ENCODE measurements at regions not wholly inside any gene's neighbourhood (a gene's known extent, or its start where the extent isn't known, plus 50 kb on each side); places are given as distances from the start of the nearest gene placed in this dataset.

DNA sequence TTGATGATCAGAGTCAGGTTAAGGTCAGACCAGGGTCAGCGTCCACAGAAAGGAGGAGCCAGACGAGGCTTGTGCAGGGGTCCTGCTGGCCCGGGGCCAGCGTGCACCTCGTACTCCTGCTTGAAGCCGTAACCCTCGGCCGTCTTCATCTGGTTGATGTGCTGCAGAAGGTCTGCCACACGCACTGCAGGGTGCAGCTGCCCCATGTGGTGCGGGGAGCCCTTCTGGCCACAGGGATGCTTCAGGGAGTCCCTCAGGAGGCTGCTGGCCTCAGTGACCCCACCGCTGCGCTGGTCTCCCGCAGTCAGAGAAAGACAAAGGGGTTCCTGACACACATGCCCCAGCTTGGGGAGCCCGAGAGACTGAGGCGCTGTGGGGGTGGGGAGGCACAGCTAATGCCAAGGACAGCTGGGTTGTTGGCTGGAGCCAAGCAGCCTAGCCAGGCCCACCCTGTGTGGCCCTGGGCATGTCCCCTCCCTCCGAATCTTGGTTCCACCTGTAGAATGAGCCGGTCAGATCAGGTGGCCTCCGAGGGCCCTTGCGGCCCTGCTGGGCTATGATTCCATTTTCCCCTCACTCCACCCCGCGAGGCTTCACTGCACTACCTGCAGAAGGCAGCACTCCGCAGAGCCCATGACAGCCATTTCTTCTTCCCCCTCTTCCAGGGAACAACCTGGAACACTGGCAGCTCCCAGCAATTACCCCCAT is 251.9 kb downstream of the PTPRU start:
- no peak overlapping the region for H3K4me3 Mint-ChIP-seq
- H3K27ac Mint-ChIP-seq, result no peak overlapping the region
- no peak for TF ChIP-seq CTCF (IDR thresholded peaks at IDR 0.05; ENCODE audit: unreplicated experiment in 3 of 3)
- H3K9me3 Mint-ChIP-seq, result no peaks in the 10 kb centered on the region
- peaks cover 13% of the 10 kb centered on the region for H3K4me1 Mint-ChIP-seq
- no peaks in the 10 kb centered on the region for H3K36me3 Mint-ChIP-seq (ENCODE audit: low read depth)
- H3K27me3 Mint-ChIP-seq (ENCODE audit: low read depth), result peaks cover 18% of the 10 kb centered on the region

GRCh38 chr1:29487291-29487690 is 251.0 kb downstream of the PTPRU start:
- no peak overlapping the region for H3K4me3 Mint-ChIP-seq

DNA sequence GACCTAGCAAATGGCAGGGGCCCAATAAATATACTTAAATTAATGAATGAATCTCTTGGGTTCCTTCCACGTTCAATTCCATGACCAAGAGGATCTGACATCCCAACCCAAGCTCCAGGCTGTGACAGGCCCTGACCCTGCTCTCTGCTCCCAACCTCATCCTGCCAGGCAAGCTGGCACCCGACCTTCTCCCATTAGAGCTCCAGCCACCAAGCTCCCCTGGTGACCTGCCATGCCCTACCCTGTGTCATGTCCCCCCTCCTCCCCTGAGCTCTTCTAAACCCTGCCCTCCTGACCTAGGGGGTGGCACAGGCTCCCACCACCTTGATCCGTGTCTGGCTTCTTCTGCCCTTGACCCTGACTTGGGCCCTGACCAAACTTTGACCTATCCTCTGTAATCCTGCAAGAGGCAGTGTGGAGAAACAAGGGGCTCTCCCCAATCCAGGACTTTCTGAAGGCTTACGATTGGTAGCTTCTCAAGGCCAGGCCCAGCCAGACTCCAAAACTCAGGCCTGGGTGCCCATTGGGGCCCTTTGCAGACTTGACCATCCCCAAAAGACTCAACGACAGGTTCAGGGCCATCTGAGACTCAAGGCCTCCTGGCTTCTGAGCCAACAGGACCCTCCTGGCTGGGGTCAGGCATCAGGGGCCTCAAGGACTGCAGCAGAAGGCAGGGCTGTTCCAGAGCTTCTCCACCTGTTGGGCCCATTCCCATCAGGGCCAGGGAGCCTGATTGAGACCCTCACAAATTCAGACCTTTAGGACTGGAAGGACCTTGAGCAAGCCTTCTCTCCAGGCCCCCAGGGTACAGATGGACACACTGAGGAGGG is 249.0 kb downstream of the PTPRU start:
- Mint-ChIP-seq H3K36me3 (ENCODE audit: low read depth) (no peaks in the 10 kb centered on the region), H3K9me3 (peaks cover 3% of the 10 kb centered on the region), H3K27me3 (ENCODE audit: low read depth) (peaks cover 14% of the 10 kb centered on the region), H3K27ac (no peak overlapping the region), H3K4me3 (no peak overlapping the region), H3K4me1 (peaks cover 12% of the 10 kb centered on the region)
- TF ChIP-seq CTCF (IDR thresholded peaks at IDR 0.05; ENCODE audit: unreplicated experiment in 3 of 3), result no peak

More at GRCh38 chr1:29487291-29487690, 251.0 kb downstream of the PTPRU start:
- H3K9me3 Mint-ChIP-seq, result peaks cover 3% of the 10 kb centered on the region
- no peaks in the 10 kb centered on the region for H3K36me3 Mint-ChIP-seq (ENCODE audit: low read depth)
- peaks cover 15% of the 10 kb centered on the region for H3K27me3 Mint-ChIP-seq (ENCODE audit: low read depth)
- H3K4me1 Mint-ChIP-seq, result peaks cover 13% of the 10 kb centered on the region
- no peak for TF ChIP-seq CTCF (IDR thresholded peaks at IDR 0.05; ENCODE audit: unreplicated experiment in 3 of 3)
- no peak overlapping the region for H3K27ac Mint-ChIP-seq

DNA sequence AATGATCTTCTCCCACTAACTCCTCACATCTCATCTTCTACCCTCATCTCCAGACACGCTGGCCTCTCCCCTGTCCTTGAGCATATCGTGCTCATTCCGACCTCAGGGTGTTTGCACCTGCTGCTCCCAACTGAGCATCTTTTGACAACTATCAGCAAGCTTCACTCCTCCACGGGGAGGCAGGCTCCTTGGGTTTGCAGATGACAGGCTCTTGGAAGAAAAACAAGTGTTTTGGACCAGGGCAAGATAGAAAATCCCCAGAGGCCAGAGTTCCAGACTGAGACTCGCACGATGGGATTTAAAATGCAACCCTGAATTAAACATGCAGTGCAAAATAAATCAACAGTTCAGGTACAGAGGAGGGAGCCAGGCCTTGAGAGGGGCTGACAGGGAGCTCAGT is 246.7 kb downstream of the PTPRU start:
- Mint-ChIP-seq H3K27me3 (ENCODE audit: low read depth) (peaks cover 25% of the 10 kb centered on the region), H3K9me3 (peaks cover 3% of the 10 kb centered on the region), H3K4me1 (peaks cover 5% of the 10 kb centered on the region), H3K4me3 (no peak overlapping the region), H3K27ac (no peak overlapping the region), H3K36me3 (ENCODE audit: low read depth) (no peaks in the 10 kb centered on the region)
- no peak for TF ChIP-seq CTCF (IDR thresholded peaks at IDR 0.05; ENCODE audit: unreplicated experiment in 3 of 3)

DNA sequence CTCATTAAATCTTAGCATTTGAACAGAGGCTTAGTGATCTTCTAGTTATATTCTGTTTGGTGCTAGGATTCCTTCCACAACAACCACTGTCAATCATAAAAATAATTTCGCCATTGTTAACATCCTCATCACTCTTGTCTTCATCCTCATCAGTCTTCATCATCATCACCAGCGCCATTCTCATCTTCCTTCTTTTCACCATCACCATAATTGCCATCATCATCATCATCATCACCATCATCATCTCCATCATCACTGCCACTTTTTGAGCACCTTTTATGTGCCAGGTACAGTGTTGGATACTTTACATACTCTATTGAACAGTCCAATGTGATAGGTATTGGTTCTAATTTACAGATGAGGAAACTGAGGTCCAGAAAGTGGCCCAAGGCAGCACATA is 245.7 kb downstream of the PTPRU start:
- no peak overlapping the region for H3K27ac Mint-ChIP-seq
- no peaks in the 10 kb centered on the region for H3K4me1 Mint-ChIP-seq
- peaks cover 3% of the 10 kb centered on the region for H3K9me3 Mint-ChIP-seq
- TF ChIP-seq CTCF (IDR thresholded peaks at IDR 0.05; ENCODE audit: unreplicated experiment in 3 of 3), result no peak
- H3K4me3 Mint-ChIP-seq, result no peak overlapping the region
- peaks cover 34% of the 10 kb centered on the region for H3K27me3 Mint-ChIP-seq (ENCODE audit: low read depth)
- no peaks in the 10 kb centered on the region for H3K36me3 Mint-ChIP-seq (ENCODE audit: low read depth)
